GM12892 (cell line): ENCODE measurements at regions not wholly inside any gene's neighbourhood (a gene's known extent, or its start where the extent isn't known, plus 50 kb on each side); places are given as distances from the start of the nearest gene placed in this dataset.
"Not testable (repeated sequence)": the region's sequence is repeated elsewhere in the genome, so short reads cannot be mapped to it uniquely, and the experiment has no call there.

ENCODE experiments used
- DNase-seq: peaks from one replicate; pipeline ENCODE4 v3.0.0; 2011; ENCODE audit not compliant: insufficient read length
- FAIRE-seq: peaks from 2 replicates; lab custom pipeline; 2011; peaks lifted over from hg19 to GRCh38; lab: Jason Lieb, UNC
- POLR2A ChIP-seq: IDR thresholded peaks from 2 replicates; pipeline ENCODE4 v1.6.1; 2011; ENCODE audit warnings: low read depth, low read length, control low read depth
- POLR2AphosphoS5 ChIP-seq: IDR thresholded peaks from 2 replicates; pipeline ENCODE4 v1.6.1; 2011; ENCODE audit warnings: low read depth, low read length, control low read depth
- TAF1 ChIP-seq: IDR thresholded peaks from 2 replicates; pipeline ENCODE4 v1.6.1; 2011; ENCODE audit warnings: low read depth, mild to moderate bottlenecking, control low read depth, low read length, borderline replicate concordance

DNA sequence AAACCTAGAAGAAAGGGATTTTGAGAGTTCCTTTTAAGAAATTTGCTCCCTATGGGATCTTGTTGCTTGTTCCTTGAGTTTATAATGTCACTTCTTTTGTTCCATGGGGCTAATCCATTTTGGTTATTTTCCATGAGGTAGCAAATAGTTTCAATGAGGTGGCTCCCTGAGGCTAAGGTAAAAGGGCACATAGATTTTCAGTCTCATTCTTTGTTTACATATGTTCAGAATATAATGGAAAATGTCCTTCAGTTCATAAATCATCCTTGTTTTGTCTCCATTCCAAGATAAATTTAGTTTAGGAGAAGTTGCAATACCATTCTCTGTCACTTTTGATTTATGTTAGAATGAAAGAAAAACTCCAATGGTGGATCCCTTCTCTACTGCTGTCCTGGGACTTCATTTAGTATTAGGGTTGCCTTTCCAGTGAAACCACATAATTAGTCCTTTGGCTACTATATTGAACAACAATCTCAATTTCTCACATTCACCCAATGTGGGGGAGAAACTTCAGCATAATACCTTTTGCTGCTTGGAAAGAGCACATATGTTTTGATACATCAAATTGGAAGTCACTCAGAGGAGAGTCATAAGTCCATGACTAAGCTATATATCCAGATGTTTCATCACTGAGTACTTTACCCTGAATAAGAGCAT lies 80.9 kb upstream of the ADAMTS5 start:
- DNase-seq, result no peak
- no peak for TF ChIP-seq TAF1
- TF ChIP-seq POLR2A, result no peak
- TF ChIP-seq POLR2AphosphoS5, result no peak
- FAIRE-seq, result no peak

- FAIRE-seq (no peak), DNase-seq (no peak)
- TF ChIP-seq POLR2A (no peak), TAF1 (no peak), POLR2AphosphoS5 (no peak)
These were observed 80.4 kb upstream of the ADAMTS5 start for GRCh38 chr21:27047283-27047657.

DNA sequence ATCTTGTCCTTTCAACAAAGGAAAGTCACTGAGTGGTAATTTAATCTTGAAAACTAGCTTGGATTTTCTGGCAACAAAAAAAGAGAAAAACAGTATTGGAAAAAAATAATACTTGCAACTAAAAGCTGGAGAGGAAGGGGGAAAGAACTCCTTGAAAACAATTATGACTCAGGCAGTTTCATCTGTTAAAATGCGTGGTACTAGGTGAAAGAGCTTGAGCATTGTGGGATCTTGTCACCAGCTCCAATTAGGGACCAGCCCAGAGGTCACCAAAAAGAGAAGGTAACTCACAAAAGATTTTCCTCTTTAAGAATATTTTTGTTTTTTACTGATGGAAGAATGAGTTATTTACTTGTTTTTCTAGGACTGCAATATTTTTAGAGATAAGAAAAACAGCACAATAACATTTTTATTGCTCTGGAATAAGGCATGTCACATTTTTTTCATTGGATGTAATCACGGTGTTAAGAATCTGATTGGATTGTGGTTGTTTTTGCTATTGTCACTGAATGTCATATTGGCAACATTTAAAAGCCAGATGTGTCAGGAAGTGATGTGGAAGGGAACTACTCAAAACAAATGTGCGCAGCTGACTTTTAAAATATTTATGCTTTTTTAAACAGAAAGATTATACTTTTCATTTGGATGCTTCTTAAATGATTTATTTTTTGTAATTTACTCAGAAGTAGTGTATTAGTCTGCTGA lies 78.5 kb upstream of the ADAMTS5 start:
- no peak for FAIRE-seq
- DNase-seq, result no peak
- no peak for TF ChIP-seq POLR2AphosphoS5
- no peak for TF ChIP-seq TAF1
- TF ChIP-seq POLR2A, result no peak

DNA sequence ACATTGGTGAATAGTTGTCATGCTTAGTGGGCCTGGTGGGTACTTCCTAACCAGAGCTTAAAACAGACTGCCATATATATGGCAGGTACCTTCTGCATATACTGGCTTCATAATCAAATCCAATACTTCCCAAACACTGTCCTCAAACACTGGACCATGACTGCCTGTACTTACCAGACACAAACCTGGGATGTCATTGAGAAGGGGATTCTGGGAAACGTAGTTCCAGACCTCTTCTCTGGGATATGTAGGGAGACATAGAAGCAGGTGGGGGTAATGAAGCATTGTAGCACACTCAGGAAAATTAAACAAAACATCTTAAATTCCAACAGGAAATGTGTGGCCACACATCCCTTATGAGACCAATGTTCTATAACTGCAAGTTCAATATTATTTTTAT lies 76.5 kb upstream of the ADAMTS5 start:
- TF ChIP-seq POLR2A, result no peak
- no peak for TF ChIP-seq POLR2AphosphoS5
- TF ChIP-seq TAF1, result no peak
- no peak for FAIRE-seq
- DNase-seq, result no peak

DNA sequence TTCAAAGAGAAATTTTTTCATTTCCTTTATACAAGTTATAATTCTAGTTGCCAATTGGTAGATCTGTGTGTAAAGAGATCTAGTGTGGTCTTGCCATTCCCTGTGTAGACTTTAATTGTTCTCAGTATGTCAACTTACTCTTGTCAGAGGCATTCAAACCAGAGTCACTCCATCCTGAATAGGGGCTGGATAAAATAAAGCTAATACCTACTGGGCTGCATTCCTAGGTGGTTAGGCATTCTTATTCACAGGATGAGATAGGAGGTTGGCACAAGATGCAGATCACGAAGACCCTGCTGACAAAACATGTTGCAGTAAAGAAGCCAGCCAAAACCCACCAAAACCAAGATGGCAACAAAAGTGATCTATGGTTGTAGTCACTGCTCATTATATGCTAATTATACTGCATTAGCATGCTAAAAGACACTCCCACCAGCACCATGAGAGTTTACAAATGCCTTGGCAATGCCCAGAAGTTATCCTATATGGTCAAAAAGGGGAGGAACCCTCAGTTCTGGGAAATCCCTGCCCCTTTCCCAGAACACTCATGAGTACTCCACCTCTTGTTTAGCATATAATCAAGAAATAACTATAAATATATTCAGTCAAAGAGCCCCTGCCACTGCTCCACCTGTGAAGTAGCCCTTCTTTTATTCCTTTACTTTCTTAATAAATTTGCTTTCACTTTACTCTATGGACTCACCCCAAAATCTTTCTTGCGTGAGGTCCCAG lies 74.0 kb upstream of the ADAMTS5 start:
- no peak for TF ChIP-seq TAF1
- TF ChIP-seq POLR2AphosphoS5, result no peak
- no peak for DNase-seq
- no peak for FAIRE-seq

DNA sequence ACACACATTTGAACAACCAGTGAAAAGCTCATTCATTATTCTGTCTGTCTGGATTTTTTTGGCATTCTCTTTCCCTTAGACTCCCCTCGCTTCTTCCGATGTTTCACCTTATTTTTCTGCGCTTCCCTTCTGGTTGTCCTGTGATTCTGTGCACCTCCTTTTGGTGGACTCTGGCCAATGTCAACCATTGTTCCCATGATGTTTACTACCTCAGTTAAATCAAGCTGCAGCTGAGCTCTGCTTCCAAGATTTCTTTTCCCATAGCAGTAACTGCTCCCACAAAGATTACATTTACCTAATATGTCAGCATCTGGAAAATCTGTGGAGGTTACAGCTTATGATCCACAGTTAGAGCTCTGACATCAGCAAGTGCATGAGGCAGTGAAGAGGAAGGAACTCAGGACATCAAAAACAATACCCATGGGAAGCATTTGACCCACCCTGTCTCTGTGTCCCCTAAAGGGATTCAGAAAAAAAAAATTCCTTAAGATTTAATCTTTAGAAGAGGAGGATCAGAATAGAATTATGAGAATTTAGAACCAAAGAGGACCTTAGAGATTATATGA lies 69.9 kb upstream of the ADAMTS5 start:
- DNase-seq, result no peak
- no peak for FAIRE-seq
- no peak for TF ChIP-seq POLR2AphosphoS5
- no peak for TF ChIP-seq TAF1
- no peak for TF ChIP-seq POLR2A

- no peak for DNase-seq
- TF ChIP-seq POLR2A (no peak), TAF1 (no peak), POLR2AphosphoS5 (no peak)
- FAIRE-seq, result no peak
These were observed 68.9 kb upstream of the ADAMTS5 start for GRCh38 chr21:27035791-27036190.

GRCh38 chr21:27034796-27035195 lies 67.9 kb upstream of the ADAMTS5 start:
- DNase-seq (no peak), FAIRE-seq (no peak)
- TF ChIP-seq POLR2AphosphoS5, result no peak
- TF ChIP-seq TAF1, result no peak
- no peak for TF ChIP-seq POLR2A

DNA sequence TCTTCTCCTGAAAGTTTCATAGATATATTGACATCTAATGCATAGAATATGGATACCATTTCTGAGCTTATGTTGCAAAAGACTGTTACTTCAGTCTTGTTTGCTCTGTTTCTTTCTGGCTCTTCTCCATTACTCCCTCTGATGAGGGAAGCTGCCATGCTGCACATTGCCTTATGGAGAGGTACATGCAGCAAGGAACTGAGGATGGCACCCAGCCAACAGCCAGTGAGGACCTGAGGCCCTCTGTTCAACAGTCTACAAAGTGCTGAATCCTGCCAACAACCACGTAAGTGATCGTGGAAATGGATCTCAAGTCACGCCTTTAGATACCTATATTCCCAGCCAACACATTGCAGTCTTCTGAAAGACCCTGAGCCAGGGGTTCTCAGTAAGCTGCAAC lies 66.6 kb upstream of the ADAMTS5 start:
- FAIRE-seq (no peak), DNase-seq (no peak)
- no peak for TF ChIP-seq TAF1
- no peak for TF ChIP-seq POLR2AphosphoS5
- TF ChIP-seq POLR2A, result no peak

- FAIRE-seq, result no peak
- TF ChIP-seq POLR2AphosphoS5, result no peak
- TF ChIP-seq POLR2A, result no peak
- no peak for TF ChIP-seq TAF1
- no peak for DNase-seq
These were observed 59.6 kb upstream of the ADAMTS5 start for GRCh38 chr21:27026501-27026900.

GRCh38 chr21:27025708-27026107 lies 58.8 kb upstream of the ADAMTS5 start:
- FAIRE-seq, DNase-seq: not testable (repeated sequence)
